CD4-positive, alpha-beta T cell treated with Interferon alpha-2 for 1 hour (primary cell): ENCODE measurements at regions not wholly inside any gene's neighbourhood (a gene's known extent, or its start where the extent isn't known, plus 50 kb on each side); places are given as distances from the start of the nearest gene placed in this dataset.
"Not testable (repeated sequence)": the region's sequence is repeated elsewhere in the genome, so short reads cannot be mapped to it uniquely, and the experiment has no call there.

Source experiments
- DNase-seq, 2 donors: peaks; one replicate each; pipeline ENCODE4 v3.0.0-alpha.2; 2020 to 2022

DNA sequence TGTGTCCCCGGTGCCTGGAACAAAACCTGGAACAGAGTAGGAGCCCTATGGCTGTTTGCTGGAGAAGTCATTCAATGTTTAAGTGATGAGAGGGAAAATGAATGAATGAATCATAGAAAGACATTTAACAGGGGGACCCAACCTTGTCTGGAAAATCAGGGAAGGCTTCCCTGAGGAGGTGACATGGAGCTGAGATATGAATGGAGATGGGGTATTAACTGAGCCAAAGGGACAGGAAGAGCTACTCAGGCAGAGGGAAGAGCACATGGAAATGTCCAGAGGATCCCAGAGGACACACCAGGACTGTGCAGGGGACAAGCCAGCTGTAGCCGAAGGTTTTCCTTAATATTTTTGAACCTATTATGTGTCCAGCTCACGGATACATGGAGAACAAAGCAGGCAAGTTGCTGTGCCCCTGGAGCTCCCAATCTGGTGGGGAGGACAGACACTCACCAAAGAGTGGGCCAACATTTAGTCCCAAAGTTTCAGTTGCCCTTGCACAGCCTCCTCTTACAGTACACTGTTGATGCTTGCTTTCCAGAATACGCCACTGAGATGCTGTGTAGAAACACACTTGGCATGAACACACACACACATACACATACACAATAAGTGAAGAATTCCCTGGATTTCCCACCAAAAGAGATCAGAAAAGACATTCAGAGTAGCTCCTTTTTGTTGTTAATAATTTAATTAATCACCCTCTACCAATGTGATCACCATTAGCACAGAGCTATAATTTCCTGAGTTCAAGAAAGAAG is 77.0 kb upstream of the PTPN1 start:
- no peak for DNase-seq

GRCh38 chr20:50434321-50434652 is 75.9 kb upstream of the PTPN1 start:
- no peak for DNase-seq

DNA sequence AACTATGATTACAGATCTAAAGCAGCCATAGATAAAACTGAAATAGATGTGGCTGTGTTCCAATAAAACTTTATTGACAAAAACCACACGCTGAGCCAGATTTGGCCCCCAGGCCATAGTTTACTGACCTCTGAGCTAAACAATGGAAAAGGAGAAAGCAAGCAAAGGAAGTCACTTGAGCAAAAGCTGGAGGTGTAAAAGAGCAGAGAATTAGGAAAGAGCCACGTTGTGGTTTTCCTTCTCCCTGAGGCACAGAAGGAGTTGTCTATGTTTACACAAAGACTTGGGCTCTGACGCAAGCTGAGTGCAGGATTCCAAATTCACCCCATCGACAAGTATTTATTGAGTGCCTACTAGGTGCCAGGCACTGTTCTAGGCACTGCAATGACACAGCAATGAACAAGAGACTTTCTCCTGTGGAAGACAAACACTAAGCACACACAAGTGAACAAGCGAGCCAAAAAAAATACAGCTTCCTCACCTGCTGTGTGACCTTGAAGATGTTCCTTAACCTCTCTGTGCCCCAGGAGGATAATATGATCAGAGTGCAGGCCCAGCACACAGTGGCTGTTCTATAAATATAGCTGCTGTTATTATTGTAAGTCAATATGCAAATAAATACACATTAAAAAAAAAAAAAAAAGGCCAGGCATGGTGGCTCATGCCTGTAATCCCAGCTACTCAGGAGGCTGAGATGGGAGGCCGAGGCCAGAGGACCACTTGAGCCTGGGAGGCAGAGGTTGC is 75.4 kb upstream of the PTPN1 start:
- DNase-seq: no peak

GRCh38 chr20:50435397-50436051 is 74.7 kb upstream of the PTPN1 start:
- DNase-seq: no peak

- DNase-seq: no peak
Measured at GRCh38 chr20:50436052-50436656, 74.0 kb upstream of the PTPN1 start.

GRCh38 chr20:50436696-50437095 is 73.5 kb upstream of the PTPN1 start:
- no peak for DNase-seq

GRCh38 chr20:50438986-50439407 is 71.2 kb upstream of the PTPN1 start:
- DNase-seq: no peak

DNA sequence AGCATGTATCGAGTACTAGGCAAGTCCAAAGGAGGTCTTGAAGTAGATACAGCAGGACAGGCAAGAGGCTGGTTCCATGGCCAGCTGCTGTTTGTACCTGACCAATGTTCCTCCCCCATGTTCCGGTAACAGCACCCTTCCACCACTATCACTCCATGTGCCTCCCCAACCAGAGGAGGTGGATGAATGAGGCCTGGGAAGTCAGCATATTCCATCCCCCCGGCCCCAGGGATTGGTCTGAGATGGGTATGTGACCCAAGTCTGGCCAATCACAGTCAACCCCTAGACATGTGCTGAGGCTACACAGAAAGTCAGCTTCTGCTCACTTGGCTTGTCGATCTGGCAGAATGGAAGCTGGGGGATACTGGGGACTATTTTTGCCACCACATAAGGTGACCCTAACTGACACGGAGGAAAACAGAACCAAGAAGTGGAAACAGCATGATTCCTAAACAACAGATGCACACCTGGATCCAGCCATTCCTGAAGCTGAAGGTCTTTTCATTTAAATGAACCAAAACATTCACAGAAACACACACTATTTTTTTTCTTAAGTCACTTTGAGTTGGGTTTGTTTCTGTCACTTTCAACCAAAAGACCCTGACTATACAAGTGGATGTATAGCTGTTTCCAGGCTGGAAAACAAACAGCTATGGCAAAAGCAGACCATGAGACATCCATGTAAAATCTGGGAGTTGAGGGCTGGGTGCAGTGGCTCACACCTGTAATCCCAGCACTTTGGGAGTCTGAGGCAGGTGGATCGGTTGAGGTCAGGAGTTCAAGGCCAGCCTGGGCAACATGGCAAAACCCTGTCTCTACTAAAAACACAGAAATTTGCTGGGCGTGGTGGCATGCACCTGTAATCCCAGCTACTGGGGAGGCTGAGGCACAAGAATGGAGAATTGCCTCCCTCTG is 70.4 kb upstream of the PTPN1 start:
- no peak for DNase-seq

DNA sequence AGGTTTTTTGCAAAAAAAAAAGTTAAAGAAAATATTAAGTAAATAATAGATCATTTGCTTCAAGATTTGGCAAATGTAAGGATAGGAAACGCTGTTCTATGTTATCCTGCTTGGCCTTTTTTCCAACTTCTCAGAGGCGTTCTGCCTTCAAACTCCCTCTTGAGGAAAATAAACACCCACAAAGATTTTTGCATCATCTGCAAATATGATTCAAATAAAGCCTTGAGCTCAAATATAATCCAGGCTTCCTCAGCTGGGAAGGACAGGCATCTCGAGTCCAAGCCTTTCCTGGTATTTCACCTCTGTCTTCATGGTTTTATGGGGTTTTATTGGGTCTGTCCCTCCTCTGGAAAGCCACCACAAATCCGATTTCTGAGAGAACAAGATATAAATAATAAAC is 67.7 kb upstream of the PTPN1 start:
- no peak for DNase-seq

GRCh38 chr20:50445354-50446151 is 64.6 kb upstream of the PTPN1 start:
- DNase-seq: no peak

DNA sequence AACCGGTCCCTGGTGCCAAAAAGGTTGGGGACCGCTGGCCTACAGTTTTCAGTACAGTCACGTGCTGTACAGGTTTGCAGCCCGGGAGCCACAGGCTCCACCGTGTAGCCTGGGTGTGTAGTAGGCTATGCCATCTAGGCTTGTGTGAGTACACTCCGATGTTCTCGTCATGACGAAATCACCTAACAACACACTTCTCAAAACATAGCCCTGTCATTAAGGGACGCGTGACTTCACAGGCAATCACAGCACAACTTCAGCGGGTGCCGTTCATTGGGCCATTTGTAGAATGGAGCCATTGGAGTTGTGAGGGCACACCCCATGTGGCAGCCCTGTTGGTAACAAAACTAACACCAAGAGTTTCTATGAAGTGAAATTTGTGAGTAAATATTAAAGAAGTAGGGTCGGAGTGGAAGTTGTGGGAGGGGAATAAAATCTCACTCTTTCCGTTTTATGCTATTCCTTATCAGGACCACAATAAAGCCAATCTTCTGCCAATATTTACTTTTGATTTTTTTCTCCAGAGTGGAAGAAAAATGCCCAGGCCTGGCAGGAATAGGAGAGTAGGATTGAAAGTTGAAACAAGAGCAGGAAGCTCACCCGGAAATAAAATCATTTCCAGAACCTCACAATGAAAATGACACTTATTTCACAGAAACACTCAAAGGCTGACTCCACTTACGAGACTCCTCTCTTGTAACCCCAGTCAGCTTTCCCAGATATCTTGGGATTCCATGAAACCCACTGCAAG is 63.7 kb upstream of the PTPN1 start:
- peak in 1 of 2 donors; percentile 29 for DNase-seq

GRCh38 chr20:50447102-50447804 is 62.9 kb upstream of the PTPN1 start:
- no peak for DNase-seq

DNA sequence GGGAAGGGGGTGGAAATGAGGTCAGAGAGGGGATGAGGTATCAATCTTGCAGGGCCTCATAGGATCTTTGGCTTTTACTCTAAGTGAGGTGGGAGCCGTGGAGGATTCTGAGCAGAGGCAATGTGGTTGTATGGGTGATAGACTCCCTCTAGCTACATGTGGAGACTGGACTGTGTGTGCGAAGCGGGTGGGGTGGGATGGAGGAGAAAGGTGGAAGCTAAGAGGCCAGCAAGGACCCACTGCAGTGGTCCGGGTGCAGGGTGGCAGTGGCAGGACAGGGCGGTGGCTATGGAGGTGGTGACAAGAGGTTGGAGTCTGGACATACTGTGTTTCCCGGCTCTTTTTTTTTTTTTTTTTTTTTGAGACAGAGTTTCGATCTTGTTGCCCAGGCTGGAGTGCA is 62.4 kb upstream of the PTPN1 start:
- no peak for DNase-seq

- DNase-seq: not testable (repeated sequence)
Measured at GRCh38 chr20:50448625-50449403, 61.4 kb upstream of the PTPN1 start.

DNA sequence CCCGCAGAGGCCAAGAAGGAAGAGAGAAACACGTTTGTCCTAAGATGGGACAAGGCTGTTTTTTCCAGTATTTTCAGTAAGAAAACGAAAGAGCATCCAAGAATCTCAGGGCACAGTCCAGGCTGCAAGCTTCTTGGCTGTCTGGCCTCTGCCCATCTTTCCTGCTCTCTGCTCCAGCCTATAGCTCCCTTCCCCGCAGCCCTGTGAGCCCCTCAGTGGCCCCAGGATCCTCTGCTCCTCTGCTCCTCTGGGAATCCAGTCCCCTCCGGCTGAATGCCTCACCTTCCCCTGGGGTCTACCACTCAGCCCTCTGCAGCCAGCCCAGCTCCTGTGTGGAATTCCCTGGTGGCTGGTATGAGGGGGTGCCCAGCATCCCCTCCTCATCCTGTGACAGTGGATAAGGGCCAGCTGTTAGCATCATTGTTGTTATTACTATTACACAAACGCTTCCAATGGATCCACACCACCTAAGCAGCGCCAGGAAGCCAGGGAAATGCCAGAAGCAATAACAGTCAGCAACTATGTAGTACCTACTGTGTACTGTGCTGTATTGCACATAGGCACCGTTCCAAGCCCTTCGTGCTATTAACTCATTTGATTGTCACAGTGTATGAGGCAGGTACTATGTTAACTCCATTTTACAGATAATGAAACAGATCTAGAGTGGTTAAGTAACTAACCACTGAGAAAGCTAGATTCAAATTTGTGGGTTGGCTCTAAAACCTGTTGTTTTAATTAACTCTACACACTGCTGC is 60.3 kb upstream of the PTPN1 start:
- no peak for DNase-seq

- no peak for DNase-seq
Measured at GRCh38 chr20:50450493-50450826, 59.7 kb upstream of the PTPN1 start.

DNA sequence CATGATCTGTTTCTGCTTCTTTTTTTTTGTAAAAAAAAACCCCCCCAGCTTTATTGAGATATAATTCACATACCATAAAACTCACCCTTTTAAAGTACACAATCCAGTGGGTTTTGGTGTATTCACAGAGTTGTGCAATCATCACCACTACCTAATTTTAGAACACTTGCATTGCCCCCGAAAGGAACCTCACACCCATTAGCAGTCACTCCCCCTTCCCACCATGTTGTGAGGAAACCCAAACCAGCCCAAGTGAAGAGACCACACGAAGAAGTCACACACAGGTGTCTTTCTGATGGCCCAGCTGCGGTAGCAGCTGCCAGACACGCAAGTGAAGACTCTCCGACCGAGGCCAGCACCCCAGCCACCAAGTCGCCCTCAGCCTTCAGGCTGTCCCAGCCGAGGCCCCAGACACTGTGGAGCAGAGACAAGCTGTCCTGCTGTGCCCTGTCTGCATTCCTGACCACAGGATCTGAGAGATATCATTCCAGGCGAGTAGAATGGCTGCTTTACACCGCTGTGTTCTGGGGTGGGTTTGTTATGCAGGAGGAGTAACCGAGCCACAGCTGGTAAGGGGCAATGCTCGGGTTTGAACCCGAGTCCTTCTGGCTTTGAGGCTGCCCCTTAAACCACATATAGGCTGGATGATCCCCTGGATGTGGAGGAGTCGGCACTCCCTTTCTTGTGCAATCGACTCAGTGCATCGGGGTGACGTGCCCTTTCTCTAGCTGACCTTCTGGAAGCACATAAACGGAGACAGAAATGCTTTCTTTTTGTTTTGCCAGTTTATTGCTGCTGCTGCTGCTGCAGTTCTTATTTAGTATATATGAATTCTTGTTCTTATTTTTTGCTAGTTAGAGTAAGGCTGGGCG is 59.1 kb upstream of the PTPN1 start:
- peak; percentile 24 to 27 for DNase-seq
